ENCODE measurements at regions not wholly inside any gene's neighbourhood (a gene's known extent, or its start where the extent isn't known, plus 50 kb on each side); places are given as distances from the start of the nearest gene placed in this dataset.

DNA sequence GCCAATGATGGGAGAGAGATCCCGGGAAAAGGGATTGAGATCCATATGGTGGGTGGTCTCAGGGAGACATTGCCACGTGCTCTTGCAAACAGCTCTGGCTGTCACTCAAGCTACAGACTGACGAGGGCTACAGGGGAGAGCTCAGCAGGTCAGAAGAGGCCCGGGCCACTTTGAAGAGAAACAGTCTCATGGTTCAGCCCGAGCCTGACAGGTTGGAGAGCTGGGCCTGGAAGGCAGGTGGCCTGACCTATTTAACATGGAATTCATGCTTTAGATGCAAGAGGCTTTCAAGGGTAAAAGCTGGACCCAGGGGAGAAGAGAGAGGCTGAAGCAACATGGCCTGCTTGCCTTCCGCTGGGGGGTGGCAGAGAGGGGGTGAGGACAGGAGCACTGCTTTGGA lies 81.0 kb upstream of the BRD7 start:
- H3K36me3 ChIP-seq (ENCODE audit: insufficient read depth, low read length), result no peaks in the 10 kb centered on the region
- TF ChIP-seq EZH2 (IDR thresholded peaks at IDR 0.05; ENCODE audit: borderline replicate concordance, insufficient read depth, low read length, poor library complexity, severe bottlenecking), result no peak
- no peak for TF ChIP-seq MXI1 (conservative IDR thresholded peaks at IDR 0.05; ENCODE audit: poor library complexity, severe bottlenecking)
- TF ChIP-seq, protein P1, sequence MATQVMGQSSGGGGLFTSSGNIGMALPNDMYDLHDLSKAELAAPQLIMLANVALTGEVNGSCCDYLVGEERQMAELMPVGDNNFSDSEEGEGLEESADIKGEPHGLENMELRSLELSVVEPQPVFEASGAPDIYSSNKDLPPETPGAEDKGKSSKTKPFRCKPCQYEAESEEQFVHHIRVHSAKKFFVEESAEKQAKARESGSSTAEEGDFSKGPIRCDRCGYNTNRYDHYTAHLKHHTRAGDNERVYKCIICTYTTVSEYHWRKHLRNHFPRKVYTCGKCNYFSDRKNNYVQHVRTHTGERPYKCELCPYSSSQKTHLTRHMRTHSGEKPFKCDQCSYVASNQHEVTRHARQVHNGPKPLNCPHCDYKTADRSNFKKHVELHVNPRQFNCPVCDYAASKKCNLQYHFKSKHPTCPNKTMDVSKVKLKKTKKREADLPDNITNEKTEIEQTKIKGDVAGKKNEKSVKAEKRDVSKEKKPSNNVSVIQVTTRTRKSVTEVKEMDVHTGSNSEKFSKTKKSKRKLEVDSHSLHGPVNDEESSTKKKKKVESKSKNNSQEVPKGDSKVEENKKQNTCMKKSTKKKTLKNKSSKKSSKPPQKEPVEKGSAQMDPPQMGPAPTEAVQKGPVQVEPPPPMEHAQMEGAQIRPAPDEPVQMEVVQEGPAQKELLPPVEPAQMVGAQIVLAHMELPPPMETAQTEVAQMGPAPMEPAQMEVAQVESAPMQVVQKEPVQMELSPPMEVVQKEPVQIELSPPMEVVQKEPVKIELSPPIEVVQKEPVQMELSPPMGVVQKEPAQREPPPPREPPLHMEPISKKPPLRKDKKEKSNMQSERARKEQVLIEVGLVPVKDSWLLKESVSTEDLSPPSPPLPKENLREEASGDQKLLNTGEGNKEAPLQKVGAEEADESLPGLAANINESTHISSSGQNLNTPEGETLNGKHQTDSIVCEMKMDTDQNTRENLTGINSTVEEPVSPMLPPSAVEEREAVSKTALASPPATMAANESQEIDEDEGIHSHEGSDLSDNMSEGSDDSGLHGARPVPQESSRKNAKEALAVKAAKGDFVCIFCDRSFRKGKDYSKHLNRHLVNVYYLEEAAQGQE (IDR thresholded peaks at IDR 0.05; ENCODE audit: borderline replicate concordance), result no peak
- TF ChIP-seq SMC3 (conservative IDR thresholded peaks at IDR 0.05; ENCODE audit: poor library complexity), result no peak
- no peak for TF ChIP-seq EP300 (conservative IDR thresholded peaks at IDR 0.05; ENCODE audit: poor library complexity, severe bottlenecking)
- no peak for TF ChIP-seq POLR2AphosphoS5 (IDR thresholded peaks at IDR 0.05)
- TF ChIP-seq, protein P2, sequence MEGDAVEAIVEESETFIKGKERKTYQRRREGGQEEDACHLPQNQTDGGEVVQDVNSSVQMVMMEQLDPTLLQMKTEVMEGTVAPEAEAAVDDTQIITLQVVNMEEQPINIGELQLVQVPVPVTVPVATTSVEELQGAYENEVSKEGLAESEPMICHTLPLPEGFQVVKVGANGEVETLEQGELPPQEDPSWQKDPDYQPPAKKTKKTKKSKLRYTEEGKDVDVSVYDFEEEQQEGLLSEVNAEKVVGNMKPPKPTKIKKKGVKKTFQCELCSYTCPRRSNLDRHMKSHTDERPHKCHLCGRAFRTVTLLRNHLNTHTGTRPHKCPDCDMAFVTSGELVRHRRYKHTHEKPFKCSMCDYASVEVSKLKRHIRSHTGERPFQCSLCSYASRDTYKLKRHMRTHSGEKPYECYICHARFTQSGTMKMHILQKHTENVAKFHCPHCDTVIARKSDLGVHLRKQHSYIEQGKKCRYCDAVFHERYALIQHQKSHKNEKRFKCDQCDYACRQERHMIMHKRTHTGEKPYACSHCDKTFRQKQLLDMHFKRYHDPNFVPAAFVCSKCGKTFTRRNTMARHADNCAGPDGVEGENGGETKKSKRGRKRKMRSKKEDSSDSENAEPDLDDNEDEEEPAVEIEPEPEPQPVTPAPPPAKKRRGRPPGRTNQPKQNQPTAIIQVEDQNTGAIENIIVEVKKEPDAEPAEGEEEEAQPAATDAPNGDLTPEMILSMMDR (IDR thresholded peaks at IDR 0.05; ENCODE audit: poor library complexity, severe bottlenecking), result no peak
- TF ChIP-seq TAF1 (IDR thresholded peaks at IDR 0.05; ENCODE audit: low read depth), result no peak
- no peak for TF ChIP-seq RAD21 (conservative IDR thresholded peaks at IDR 0.05)
- H3K9me2 ChIP-seq (ENCODE audit: insufficient read depth, low read length), result no peaks in the 10 kb centered on the region
- no peaks in the 10 kb centered on the region for H3K79me2 ChIP-seq (replicated peaks; ENCODE audit: insufficient read depth, low read length)
- no peak overlapping the region for H3K9ac ChIP-seq (ENCODE audit: low read length)
- no peak overlapping the region for H3K27ac ChIP-seq (ENCODE audit: low read length)
- H3K27me3 ChIP-seq (ENCODE audit: insufficient read depth, low read depth, low read length), result no peaks in the 10 kb centered on the region
- no peaks in the 10 kb centered on the region for H3K9me3 ChIP-seq (ENCODE audit: low read length)
- H4K20me1 ChIP-seq (ENCODE audit: insufficient read depth), result no peaks in the 10 kb centered on the region
- no peak overlapping the region for H2AFZ ChIP-seq (ENCODE audit: low read depth, low read length)
- no peaks in the 10 kb centered on the region for H3F3A ChIP-seq (ENCODE audit: insufficient read depth, low read length, poor library complexity, severe bottlenecking)
- H3K4me2 ChIP-seq (ENCODE audit: low read length), result no peak overlapping the region
- no peak overlapping the region for H3K4me3 ChIP-seq (ENCODE audit: low read length)

DNA sequence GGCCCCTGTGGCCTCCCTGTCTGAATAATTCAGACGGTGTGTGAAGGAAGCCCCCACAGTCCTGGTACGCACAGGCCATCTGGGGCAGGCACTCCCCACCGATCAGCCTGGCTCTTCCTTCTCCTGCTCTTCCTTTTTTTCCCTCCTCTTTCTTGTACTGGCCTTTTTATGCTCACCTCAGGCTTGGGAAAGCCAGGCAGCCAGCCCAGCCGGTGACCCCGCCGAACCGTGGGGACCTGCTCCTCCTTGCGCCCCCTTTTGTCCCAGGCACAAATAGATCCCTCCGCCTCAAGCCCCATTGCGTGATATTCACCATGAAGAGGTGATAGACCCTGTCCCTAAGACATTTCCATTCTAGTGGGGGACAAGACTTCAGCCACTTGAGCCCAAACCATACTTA lies 80.2 kb upstream of the BRD7 start:
- H3K9ac ChIP-seq (ENCODE audit: low read length), result no peak overlapping the region
- no peaks in the 10 kb centered on the region for H3K27me3 ChIP-seq (ENCODE audit: insufficient read depth, low read depth, low read length)
- H3K9me3 ChIP-seq (ENCODE audit: low read length), result no peaks in the 10 kb centered on the region
- TF ChIP-seq RAD21 (conservative IDR thresholded peaks at IDR 0.05), result no peak
- TF ChIP-seq POLR2AphosphoS5 (IDR thresholded peaks at IDR 0.05), result no peak
- TF ChIP-seq, protein P1 (IDR thresholded peaks at IDR 0.05; ENCODE audit: borderline replicate concordance), result no peak
- TF ChIP-seq MXI1 (conservative IDR thresholded peaks at IDR 0.05; ENCODE audit: poor library complexity, severe bottlenecking), result no peak
- TF ChIP-seq EP300 (conservative IDR thresholded peaks at IDR 0.05; ENCODE audit: poor library complexity, severe bottlenecking), result no peak
- no peak for TF ChIP-seq TAF1 (IDR thresholded peaks at IDR 0.05; ENCODE audit: low read depth)
- TF ChIP-seq, protein P2 (IDR thresholded peaks at IDR 0.05; ENCODE audit: poor library complexity, severe bottlenecking), result no peak
- no peak for TF ChIP-seq EZH2 (IDR thresholded peaks at IDR 0.05; ENCODE audit: borderline replicate concordance, insufficient read depth, low read length, poor library complexity, severe bottlenecking)
- TF ChIP-seq SMC3 (conservative IDR thresholded peaks at IDR 0.05; ENCODE audit: poor library complexity), result no peak
- H3K9me2 ChIP-seq (ENCODE audit: insufficient read depth, low read length), result no peaks in the 10 kb centered on the region
- no peak overlapping the region for H3K4me3 ChIP-seq (ENCODE audit: low read length)
- no peaks in the 10 kb centered on the region for H3K36me3 ChIP-seq (ENCODE audit: insufficient read depth, low read length)
- H4K20me1 ChIP-seq (ENCODE audit: insufficient read depth), result no peaks in the 10 kb centered on the region
- no peaks in the 10 kb centered on the region for H3F3A ChIP-seq (ENCODE audit: insufficient read depth, low read length, poor library complexity, severe bottlenecking)
- no peak overlapping the region for H3K27ac ChIP-seq (ENCODE audit: low read length)
- no peaks in the 10 kb centered on the region for H3K79me2 ChIP-seq (replicated peaks; ENCODE audit: insufficient read depth, low read length)
- H2AFZ ChIP-seq (ENCODE audit: low read depth, low read length), result no peak overlapping the region
- no peak overlapping the region for H3K4me2 ChIP-seq (ENCODE audit: low read length)
